HEK293 (cell line): ENCODE measurements at regions not wholly inside any gene's neighbourhood (a gene's known extent, or its start where the extent isn't known, plus 50 kb on each side); places are given as distances from the start of the nearest gene placed in this dataset.

Source experiments
- CTCF ChIA-PET: fragments of 350-600 bp; formaldehyde crosslinking; extraction: SDS; loops from one replicate; lab custom pipeline; 2021; ENCODE audit warnings: antibody characterized with exemption; lab: Yijun Ruan, JAX
- POLR2A ChIA-PET: fragments of 300-600 bp; formaldehyde crosslinking; extraction: SDS; loops from one replicate; lab custom pipeline; 2020; ENCODE audit warnings: antibody characterized with exemption, inconsistent platforms; lab: Yijun Ruan, JAX
- H3K27ac ChIP-seq: fragments of 200-500 bp; sonication (Bioruptor generic); 2 replicates; pipeline ENCODE4 v1.5.1; 2014; ENCODE audit warnings: low read depth, low read length, control low read depth, inconsistent platforms; ENCODE audit errors: extremely low read depth
- H3K36me3 ChIP-seq, 2 experiments: fragments of 200-500 bp in 1 of 2; sonication (Bioruptor generic) in 1 of 2; 1 replicate in 1 of 2; 2 replicates in 1 of 2; pipeline ENCODE4 v1.5.1; 2014 to 2017; ENCODE audit warnings: inconsistent platforms in 2 of 2, low read length in 2 of 2; ENCODE audit not compliant: control insufficient read depth in 2 of 2, insufficient read depth in 1 of 2
- H3K4me1 ChIP-seq: fragments of 200-500 bp; sonication (Bioruptor generic); 2 replicates; pipeline ENCODE4 v1.5.1; 2014; ENCODE audit warnings: mild to moderate bottlenecking, low read length, inconsistent platforms; ENCODE audit not compliant: control insufficient read depth, insufficient read depth
- H3K4me3 ChIP-seq: 2 replicates; pipeline ENCODE4 v1.5.1; 2011; ENCODE audit warnings: low read depth, mild to moderate bottlenecking, control low read depth, low read length, moderate library complexity
- H3K9me3 ChIP-seq: fragments of 200-500 bp; sonication (Bioruptor generic); 2 replicates; pipeline ENCODE4 v1.5.1; 2014; ENCODE audit warnings: low read depth, low read length, inconsistent platforms; ENCODE audit not compliant: control insufficient read depth, insufficient read depth
- CTCF ChIP-seq: fragments of 450-650 bp; formaldehyde crosslinking; IDR thresholded peaks from 2 replicates; pipeline ENCODE4 v1.5.1; 2016; ENCODE audit warnings: missing biosample characterization, missing genetic modification characterization
- ELK4 ChIP-seq: IDR thresholded peaks from 2 replicates; pipeline ENCODE4 v1.6.1; 2011; ENCODE audit warnings: mild to moderate bottlenecking, low read depth, low read length, borderline replicate concordance
- HOXA7 ChIP-seq: sonication (generic); formaldehyde crosslinking; IDR thresholded peaks from 2 replicates; pipeline ENCODE4 v1.8.1; 2022; ENCODE audit warnings: missing genetic modification reagents, borderline replicate concordance
- INSM2 ChIP-seq: fragments of 450-650 bp; formaldehyde crosslinking; IDR thresholded peaks from 2 replicates; pipeline ENCODE4 v1.5.1; 2016; ENCODE audit warnings: missing biosample characterization, missing genetic modification characterization
- MZF1 ChIP-seq: fragments of 450-650 bp; formaldehyde crosslinking; IDR thresholded peaks from 2 replicates; pipeline ENCODE4 v1.5.1; 2017; ENCODE audit warnings: missing biosample characterization, missing genetic modification characterization, borderline replicate concordance
- SP3 ChIP-seq: fragments of 450-650 bp; formaldehyde crosslinking; IDR thresholded peaks from 2 replicates; pipeline ENCODE4 v1.5.1; 2016; ENCODE audit warnings: missing biosample characterization, missing genetic modification characterization
- ZBTB26 ChIP-seq: fragments of 450-650 bp; formaldehyde crosslinking; optimal IDR thresholded peaks from 2 replicates; pipeline ENCODE3; 2016; ENCODE audit warnings: missing biosample characterization, mild to moderate bottlenecking, missing genetic modification characterization
- ZNF10 ChIP-seq: fragments of 450-650 bp; formaldehyde crosslinking; IDR thresholded peaks from 2 replicates; pipeline ENCODE4 v1.5.1; 2017; ENCODE audit warnings: missing biosample characterization, missing genetic modification characterization
- ZNF112 ChIP-seq: fragments of 450-650 bp; formaldehyde crosslinking; IDR thresholded peaks from 2 replicates; pipeline ENCODE4 v1.5.0; 2017; ENCODE audit warnings: missing biosample characterization, missing genetic modification characterization
- ZNF175 ChIP-seq: fragments of 450-650 bp; formaldehyde crosslinking; IDR thresholded peaks from 2 replicates; pipeline ENCODE4 v1.5.1; 2016; ENCODE audit warnings: missing biosample characterization, missing genetic modification characterization
- ZNF19 ChIP-seq: fragments of 450-650 bp; formaldehyde crosslinking; IDR thresholded peaks from 2 replicates; pipeline ENCODE4; 2016; ENCODE audit warnings: missing biosample characterization, missing genetic modification characterization, low read depth
- ZNF223 ChIP-seq: fragments of 450-650 bp; formaldehyde crosslinking; IDR thresholded peaks from 2 replicates; pipeline ENCODE4 v1.5.1; 2016; ENCODE audit warnings: missing biosample characterization, missing genetic modification characterization
- ZNF239 ChIP-seq: fragments of 450-650 bp; formaldehyde crosslinking; IDR thresholded peaks from 2 replicates; pipeline ENCODE4 v1.5.1; 2016; ENCODE audit warnings: missing biosample characterization, missing genetic modification characterization
- ZNF266 ChIP-seq: fragments of 450-650 bp; formaldehyde crosslinking; IDR thresholded peaks from 2 replicates; pipeline ENCODE4 v1.5.1; 2016; ENCODE audit warnings: missing biosample characterization, missing genetic modification characterization, low read depth
- ZNF274 ChIP-seq, 2 experiments: fragments of 200-500 bp in 1 of 2; fragments of 450-650 bp in 1 of 2; sonication (Bioruptor generic) in 1 of 2; formaldehyde crosslinking in 1 of 2; IDR thresholded peaks; 2 replicates each; pipeline versions ENCODE4 v1.5.1 to v1.6.1; 2014 to 2016; ENCODE audit warnings: borderline replicate concordance in 1 of 2, inconsistent platforms in 1 of 2, low read length in 1 of 2, missing biosample characterization in 1 of 2, missing genetic modification characterization in 1 of 2
- ZNF571 ChIP-seq: fragments of 450-650 bp; formaldehyde crosslinking; IDR thresholded peaks from 2 replicates; pipeline ENCODE4 v1.5.0; 2017; ENCODE audit warnings: missing biosample characterization, missing genetic modification characterization
- ZNF580 ChIP-seq: fragments of 450-650 bp; formaldehyde crosslinking; IDR thresholded peaks from 2 replicates; pipeline ENCODE4 v1.5.1; 2016; ENCODE audit warnings: missing biosample characterization, missing genetic modification characterization
- ZNF596 ChIP-seq: fragments of 450-650 bp; IDR thresholded peaks from 2 replicates; pipeline ENCODE4 v1.5.0; 2018; ENCODE audit warnings: missing biosample characterization, mild to moderate bottlenecking, missing genetic modification characterization, moderate library complexity
- ZNF621 ChIP-seq: fragments of 450-650 bp; formaldehyde crosslinking; IDR thresholded peaks from 2 replicates; pipeline ENCODE4 v1.5.1; 2017; ENCODE audit warnings: missing biosample characterization, missing genetic modification characterization
- ZNF623 ChIP-seq: fragments of 450-650 bp; formaldehyde crosslinking; IDR thresholded peaks from 2 replicates; pipeline ENCODE4 v1.5.1; 2016; ENCODE audit warnings: missing biosample characterization, missing genetic modification characterization
- ZNF639 ChIP-seq: fragments of 450-650 bp; formaldehyde crosslinking; IDR thresholded peaks from 2 replicates; pipeline ENCODE4 v1.5.1; 2016; ENCODE audit warnings: missing biosample characterization, missing genetic modification characterization
- ZNF776 ChIP-seq: fragments of 450-650 bp; formaldehyde crosslinking; IDR thresholded peaks from 2 replicates; pipeline ENCODE4 v1.5.0; 2017; ENCODE audit warnings: missing biosample characterization, missing genetic modification characterization, borderline replicate concordance
- ZSCAN4 ChIP-seq: fragments of 450-650 bp; formaldehyde crosslinking; IDR thresholded peaks from 2 replicates; pipeline ENCODE4 v1.5.1; 2017; ENCODE audit warnings: missing biosample characterization, missing genetic modification characterization

GRCh38 chr6:110033749-110034666 is 55.9 kb downstream of the GPR6 start:
- ChIA-PET CTCF (interaction anchor here (0.7 to 1.1 kb wide), 3 partner anchors 20 to 358 kb away, joined by 3 to 4 read pairs (median 4); no protein-coding TSS in a partner anchor), POLR2A (no interaction called here)
- TF ChIP-seq ZNF266 (no peak), ZNF621 (tag by site-specific recombination) (no peak), INSM2 (tag by site-specific recombination) (no peak), ZNF19 (tag by site-specific recombination) (no peak), MZF1 (tag by site-specific recombination) (no peak), ZNF639 (tag by site-specific recombination) (no peak), ZNF623 (tag by site-specific recombination) (no peak), ZNF112 (tag by site-specific recombination) (no peak), ELK4 (no peak), ZBTB26 (tag by site-specific recombination) (no peak), ZSCAN4 (tag by site-specific recombination) (no peak), ZNF10 (tag by site-specific recombination) (no peak), ZNF223 (tag by site-specific recombination) (no peak), ZNF571 (tag by site-specific recombination) (no peak), ZNF274 (IDR thresholded peaks at IDR 0.05; ENCODE audit: low read length) (no peak), ZNF274 (tag by site-specific recombination; IDR thresholded peaks at IDR 0.05; ENCODE audit: borderline replicate concordance) (no peak), HOXA7 (CRISPR knock-in tag) (no peak), ZNF175 (tag by site-specific recombination) (no peak)

GRCh38 chr6:110034667-110035036 is 56.5 kb downstream of the GPR6 start:
- Histone ChIP-seq H3K9me3 (no peaks in the 10 kb centered on the region), H3K4me1 (no peaks in the 10 kb centered on the region), H3K27ac (no peak overlapping the region), H3K36me3 (no peaks in the 10 kb centered on the region), H3K4me3 (no peak overlapping the region)
- POLR2A ChIA-PET: no interaction called here
- CTCF ChIA-PET: interaction anchor here (1.0 kb wide), 1 partner anchor 330 kb away, joined by 4 read pairs; no protein-coding TSS in a partner anchor
- TF ChIP-seq ZNF239 (tag by site-specific recombination) (no peak), CTCF (tag by site-specific recombination) (no peak), ZNF596 (tag by site-specific recombination) (no peak), ZNF580 (tag by site-specific recombination) (no peak), SP3 (tag by site-specific recombination) (no peak), ZNF776 (tag by site-specific recombination) (no peak)

More at GRCh38 chr6:110033749-110034666, 55.9 kb downstream of the GPR6 start:
- Histone ChIP-seq H3K9me3 (no peaks in the 10 kb centered on the region), H3K36me3 (no peaks in the 10 kb centered on the region), H3K27ac (no peak overlapping the region), H3K4me3 (no peak overlapping the region), H3K4me1 (no peaks in the 10 kb centered on the region)
